ENCODE measurements at regions not wholly inside any gene's neighbourhood (a gene's known extent, or its start where the extent isn't known, plus 50 kb on each side); places are given as distances from the start of the nearest gene placed in this dataset.

DNA sequence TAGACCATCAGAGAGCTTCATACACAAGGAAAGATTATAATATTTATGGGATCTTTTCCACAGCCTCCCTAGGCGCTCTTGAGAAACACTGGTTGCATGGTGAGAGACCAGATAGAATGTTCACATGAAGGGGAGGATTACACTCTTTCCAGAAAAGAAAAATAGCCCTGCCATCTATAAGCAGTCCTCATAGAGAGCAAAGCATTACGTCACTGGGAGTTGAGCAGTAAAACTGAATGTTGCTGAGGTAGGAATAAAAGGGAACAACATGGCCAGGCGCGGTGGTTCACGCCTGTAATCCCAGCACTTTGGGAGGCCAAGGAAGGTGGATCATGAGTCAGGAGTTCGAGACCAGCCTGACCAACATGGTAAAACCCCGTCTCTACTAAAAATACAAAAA, 1934.3 kb downstream of the SUCLG1 start:
- no peak for DNase-seq (ENCODE audit: low spot score)
- TF ChIP-seq, protein P1, sequence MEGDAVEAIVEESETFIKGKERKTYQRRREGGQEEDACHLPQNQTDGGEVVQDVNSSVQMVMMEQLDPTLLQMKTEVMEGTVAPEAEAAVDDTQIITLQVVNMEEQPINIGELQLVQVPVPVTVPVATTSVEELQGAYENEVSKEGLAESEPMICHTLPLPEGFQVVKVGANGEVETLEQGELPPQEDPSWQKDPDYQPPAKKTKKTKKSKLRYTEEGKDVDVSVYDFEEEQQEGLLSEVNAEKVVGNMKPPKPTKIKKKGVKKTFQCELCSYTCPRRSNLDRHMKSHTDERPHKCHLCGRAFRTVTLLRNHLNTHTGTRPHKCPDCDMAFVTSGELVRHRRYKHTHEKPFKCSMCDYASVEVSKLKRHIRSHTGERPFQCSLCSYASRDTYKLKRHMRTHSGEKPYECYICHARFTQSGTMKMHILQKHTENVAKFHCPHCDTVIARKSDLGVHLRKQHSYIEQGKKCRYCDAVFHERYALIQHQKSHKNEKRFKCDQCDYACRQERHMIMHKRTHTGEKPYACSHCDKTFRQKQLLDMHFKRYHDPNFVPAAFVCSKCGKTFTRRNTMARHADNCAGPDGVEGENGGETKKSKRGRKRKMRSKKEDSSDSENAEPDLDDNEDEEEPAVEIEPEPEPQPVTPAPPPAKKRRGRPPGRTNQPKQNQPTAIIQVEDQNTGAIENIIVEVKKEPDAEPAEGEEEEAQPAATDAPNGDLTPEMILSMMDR (IDR thresholded peaks at IDR 0.05), result no peak
- ATAC-seq (ENCODE audit: low FRiP score), result no peak

DNA sequence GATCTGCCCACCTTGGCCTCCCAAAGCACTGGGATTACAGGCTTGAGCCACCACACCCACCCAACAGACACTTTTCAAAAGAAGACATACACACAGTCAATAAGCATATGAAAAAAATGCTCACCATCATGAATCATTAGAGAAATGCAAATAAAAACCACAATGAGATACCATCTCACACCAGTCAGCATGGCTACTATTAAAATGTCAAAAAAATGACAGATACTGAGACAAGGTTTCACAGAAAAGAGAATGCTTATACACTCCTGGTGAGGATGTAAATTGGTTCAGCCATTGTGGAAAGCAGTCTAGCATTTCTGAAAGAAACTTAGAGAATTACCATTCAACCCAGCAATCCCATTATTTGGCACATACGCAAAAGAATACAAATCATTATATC, 1947.2 kb downstream of the SUCLG1 start:
- TF ChIP-seq, protein P1 (IDR thresholded peaks at IDR 0.05), result no peak
- DNase-seq (ENCODE audit: low spot score), result no peak
- no peak for ATAC-seq (ENCODE audit: low FRiP score)

DNA sequence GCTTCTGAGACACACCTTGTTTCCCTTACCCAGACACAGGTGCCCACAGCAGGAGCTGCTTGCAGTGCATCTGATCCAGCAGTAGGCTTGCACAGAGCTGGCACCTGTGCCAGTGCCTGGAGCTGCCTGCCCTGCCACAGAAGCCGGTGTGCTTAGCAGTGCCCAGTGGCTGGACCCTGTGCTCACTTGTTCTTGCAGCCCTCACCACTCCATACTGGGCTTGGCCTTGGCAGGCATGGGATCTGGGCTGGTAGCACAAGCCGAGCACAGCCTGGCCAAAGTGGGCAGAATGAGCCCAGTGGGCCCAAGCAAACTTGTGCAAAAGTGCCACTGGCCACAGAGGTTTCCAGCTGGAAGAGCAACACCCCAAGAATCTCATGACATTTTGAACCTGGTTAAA, 1950.4 kb downstream of the SUCLG1 start:
- ATAC-seq (ENCODE audit: low FRiP score) (no peak), DNase-seq (ENCODE audit: low spot score) (no peak)
- TF ChIP-seq, protein P1 (IDR thresholded peaks at IDR 0.05), result no peak

DNA sequence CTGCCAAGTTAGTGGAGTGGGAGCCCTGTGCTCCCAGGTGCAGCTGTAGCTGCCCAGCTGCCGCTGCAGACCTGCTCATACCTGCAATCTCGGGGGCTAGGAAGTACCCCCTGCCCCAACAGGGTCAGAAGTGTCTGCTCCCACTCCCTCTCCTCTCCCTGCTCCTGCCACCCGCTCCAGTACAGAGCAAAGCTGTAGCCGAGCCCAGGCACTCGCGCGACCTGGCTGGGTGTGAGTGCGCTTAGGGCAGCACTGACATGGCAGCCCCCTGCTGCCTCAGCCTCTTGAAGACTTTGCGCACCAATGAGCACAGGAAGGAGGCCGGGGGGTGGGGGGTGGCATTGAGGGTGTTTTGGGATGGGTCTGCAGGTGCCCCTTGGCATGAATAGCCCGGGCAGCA, 1951.4 kb downstream of the SUCLG1 start:
- TF ChIP-seq, protein P1 (IDR thresholded peaks at IDR 0.05), result no peak
- ATAC-seq (ENCODE audit: low FRiP score) (no peak), DNase-seq (ENCODE audit: low spot score) (no peak)

DNA sequence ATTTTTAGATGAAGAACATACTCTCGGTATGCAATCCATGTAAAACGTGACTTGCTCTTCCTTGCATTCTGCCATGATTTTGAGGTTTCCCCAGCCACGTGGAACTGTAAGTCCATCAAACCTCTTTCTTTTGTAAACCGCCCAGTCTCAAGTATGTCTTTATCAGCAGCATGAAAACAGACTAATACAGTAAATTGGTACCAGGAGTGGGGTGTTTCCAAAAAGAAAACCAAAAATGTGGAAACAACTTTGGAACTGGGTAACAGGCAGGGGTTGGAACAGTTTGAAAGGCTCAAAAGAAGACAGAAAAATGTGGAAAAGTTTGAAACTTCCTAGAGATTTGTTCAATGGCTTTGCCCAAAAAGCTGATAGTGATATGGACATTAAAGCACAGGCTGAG, 1957.9 kb downstream of the SUCLG1 start:
- ATAC-seq (ENCODE audit: low FRiP score) (no peak), DNase-seq (ENCODE audit: low spot score) (no peak)
- TF ChIP-seq, protein P1 (IDR thresholded peaks at IDR 0.05), result no peak

DNA sequence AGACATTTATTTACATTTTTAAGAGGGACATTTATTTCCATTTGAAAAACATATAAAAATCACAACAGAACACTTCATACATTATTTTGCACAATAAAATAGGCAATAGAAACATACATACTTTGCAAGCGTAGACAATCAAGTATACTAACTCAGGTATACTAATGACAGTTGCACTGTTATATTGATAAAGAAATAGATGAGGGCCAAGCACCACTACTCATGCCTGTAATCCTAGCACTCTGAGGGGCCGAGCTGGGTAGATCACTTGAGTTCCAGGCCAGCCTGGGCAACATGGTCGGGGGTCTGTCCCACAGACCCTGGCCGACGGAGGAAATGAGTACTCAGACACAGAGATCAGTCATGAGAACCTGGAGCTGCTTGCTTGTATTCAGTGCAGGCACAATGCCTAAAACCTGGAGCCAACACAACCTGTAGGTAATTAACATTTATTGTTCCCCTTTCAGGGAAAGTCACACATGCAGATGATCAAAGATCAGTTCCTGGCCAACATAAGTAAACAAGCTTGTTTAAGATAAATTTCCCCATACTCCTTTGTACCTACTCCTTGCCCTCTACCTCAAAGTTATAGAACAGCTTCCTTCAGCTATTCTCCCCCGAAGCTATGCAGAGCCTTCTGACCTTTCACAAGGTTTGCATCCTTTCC, 1960.2 kb downstream of the SUCLG1 start:
- TF ChIP-seq, protein P1 (IDR thresholded peaks at IDR 0.05), result no peak
- DNase-seq (ENCODE audit: low spot score), result no peak
- ATAC-seq (ENCODE audit: low FRiP score), result no peak

DNA sequence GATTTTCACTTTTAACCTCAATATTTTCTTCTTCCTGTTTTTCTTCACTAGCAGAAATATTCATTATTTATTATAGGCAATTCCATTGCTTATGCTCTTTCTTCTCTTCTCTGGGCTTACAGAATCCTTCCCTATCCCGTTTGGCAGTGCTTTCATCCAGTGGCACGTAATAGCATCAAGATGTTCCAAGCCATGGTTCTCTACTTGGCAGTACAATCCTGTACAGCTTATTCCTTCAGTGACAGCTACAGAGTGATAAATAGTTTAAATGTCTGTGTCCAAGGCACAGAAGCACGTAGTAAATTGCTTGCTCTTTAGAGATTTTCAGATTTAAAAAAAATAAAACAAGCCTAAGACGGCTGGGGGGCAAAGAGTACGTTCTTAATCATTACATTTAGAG, 1964.3 kb downstream of the SUCLG1 start:
- DNase-seq (ENCODE audit: low spot score) (no peak), ATAC-seq (ENCODE audit: low FRiP score) (no peak)
- TF ChIP-seq, protein P1 (IDR thresholded peaks at IDR 0.05), result no peak

All from omental fat pad (tissue), 3 donors.